DMS53 (cell line): ENCODE measurements at regions not wholly inside any gene's neighbourhood (a gene's known extent, or its start where the extent isn't known, plus 50 kb on each side); places are given as distances from the start of the nearest gene placed in this dataset.
"Not testable (repeated sequence)": the region's sequence is repeated elsewhere in the genome, so short reads cannot be mapped to it uniquely, and the experiment has no call there.

ENCODE experiments used
- DNase-seq: peaks from one replicate; lab custom pipeline; 2025; lab: John Stamatoyannopoulos, UW

DNA sequence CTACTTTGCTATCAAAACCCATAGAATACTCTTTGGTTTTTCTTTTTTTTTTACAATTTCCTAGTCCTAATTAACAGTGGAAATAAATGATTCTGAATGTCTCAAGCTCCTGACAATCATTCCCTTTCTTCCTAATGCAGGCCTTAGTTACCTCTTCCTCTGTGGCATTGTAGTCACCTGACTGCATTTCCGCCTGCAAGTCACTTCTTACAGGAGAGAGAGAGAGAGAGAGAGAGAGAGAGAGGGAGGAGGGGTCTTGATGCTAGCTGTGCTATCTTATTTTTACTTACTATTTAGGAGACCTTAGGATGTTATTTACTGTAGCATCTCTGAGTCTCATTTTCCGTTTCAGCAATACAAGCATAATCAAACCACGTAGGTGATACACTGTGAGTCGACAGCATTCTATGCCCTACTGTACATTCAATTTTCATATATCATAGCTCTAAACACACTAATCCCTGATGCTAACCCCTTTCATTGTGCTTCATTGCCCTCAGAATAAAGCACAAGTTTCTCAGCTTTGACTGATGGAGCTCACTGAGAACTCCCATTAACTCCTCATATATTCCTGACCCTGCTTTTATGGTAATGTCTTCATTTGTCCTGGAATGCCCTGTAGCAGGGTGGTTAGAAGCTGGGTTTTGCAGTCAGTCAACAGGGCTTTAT, 1237.3 kb downstream of the XPNPEP1 start:
- DNase-seq: no peak

DNA sequence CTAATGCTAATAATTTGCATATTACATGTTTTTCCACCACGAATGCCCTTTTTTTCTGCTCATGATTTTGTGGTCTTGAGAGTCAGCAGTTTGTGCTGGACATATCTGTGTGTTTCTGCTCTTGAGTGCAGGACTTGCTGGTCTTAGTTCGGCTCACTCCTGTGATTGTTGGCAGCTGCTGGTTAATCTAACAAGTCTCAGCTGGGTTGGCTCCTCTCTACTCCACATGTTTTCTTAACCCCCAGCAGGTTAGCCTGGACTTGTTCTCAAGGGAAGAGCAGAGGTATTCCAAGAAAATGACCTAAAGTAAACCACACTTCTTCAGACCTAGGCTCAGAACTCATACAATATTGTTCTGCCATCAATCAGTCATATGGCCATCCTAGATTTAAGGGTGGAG, 1238.9 kb downstream of the XPNPEP1 start:
- DNase-seq: no peak

DNA sequence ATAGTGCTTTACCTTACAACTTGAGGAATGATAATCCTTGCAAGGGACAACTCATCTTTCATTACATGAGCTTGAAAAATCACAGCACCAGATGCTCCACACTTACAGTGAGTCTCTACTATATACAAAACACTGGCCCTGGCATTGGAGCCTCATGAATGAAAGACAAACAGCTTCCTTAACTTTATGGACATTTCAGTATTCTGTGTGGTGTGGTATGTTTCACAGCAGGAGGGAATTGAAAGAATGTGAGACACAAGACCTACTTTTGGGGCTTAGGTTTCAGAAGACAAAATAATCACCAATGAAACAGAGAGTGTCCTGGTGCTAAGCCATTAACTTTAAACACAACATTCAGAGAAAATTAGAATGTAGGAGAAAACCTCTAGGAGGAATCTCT, 1249.6 kb downstream of the XPNPEP1 start:
- DNase-seq: no peak

DNA sequence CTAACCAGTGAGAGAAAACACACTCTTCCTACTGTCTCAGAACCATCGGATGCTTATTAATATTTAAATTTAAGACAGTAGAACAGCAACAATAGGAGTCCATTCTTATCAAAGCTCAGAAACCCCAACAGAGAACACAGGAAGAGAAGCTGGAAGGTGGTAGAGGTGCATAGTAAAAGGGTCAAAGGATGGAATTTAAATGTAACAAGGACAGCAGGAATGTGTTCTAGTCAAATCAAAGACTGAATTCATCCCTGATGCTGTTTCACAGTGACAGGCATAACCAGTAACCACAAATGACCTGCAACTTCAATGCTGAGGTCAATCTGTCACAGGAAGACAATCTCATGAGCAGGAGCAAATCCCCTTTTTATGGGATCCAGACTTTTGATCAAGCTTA, 1259.7 kb downstream of the XPNPEP1 start:
- no peak for DNase-seq

DNA sequence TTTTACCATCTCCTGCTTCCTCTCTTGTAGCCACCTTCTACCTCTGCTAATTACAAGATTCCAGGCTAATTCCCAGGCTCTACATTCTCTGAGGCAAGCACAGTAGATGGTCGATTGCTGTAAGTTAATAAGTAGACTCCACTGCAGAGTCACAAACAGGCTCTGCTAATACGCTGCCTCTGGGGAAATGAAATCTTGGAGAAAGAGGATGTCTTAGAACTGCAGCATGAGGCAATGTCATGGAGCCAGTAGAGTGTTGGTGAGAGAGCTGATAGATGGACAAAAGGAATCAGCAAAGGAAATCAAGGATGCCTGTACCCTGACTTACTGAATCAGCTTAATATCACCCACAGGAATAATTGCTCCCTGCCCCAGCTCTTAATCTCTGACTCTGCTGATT, 1260.3 kb downstream of the XPNPEP1 start:
- DNase-seq: no peak

DNA sequence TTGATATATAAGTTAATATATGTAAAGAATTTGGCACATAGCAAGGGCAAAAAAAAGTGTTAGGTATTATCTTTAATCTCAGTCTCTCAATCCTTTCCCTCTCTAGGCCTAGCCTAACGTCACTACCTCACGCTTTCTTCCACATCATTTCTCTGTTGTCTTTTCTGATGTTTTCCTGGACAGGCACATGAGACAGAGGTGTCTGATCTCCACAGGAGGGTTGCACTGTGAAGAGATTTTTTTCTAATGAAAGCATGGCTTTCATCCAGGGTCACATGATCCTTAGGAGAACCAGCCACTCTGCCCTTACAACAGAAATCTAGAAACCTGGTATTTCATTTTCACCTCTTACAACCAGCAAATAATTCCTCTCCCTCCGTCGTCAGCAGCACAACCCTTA, 1268.3 kb downstream of the XPNPEP1 start:
- DNase-seq: no peak

DNA sequence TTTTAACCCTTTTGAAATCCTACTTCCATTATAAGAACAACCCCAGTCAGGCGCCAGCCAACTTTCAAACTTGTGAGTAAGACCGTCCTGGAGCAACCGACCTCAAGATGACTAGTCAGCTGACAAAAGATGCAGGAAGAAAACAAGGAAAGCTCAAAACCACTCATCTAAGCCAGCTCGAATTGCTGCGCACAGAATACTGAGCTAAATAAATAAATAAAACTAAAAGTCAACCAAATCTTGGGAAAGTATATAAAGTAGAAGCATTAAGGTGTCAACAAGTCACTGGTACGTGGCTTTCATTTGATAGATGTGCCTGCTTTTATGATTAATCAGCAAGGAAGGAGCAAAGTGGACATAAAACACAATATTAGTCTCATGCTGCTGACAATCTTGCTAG, 1269.8 kb downstream of the XPNPEP1 start:
- no peak for DNase-seq

DNA sequence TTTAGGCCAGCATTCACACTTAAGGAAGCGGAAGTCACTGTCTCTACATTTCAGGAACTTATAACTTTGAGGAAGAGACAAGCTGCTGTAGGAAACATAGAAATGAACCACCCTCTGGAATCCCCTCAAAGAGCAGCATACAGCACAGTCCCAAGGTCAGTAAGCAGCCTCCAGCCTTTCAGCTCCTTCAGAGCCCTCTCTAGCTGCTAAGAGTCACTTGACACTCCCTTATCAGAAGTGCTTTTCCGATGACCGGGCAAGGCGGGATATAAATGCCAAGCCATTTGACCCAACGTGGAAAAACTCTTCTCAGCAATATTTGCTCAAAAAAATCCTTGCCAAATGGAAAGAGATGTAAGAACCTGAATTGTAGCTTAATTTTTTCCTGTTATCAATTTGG, 1284.3 kb downstream of the XPNPEP1 start:
- DNase-seq: no peak

DNA sequence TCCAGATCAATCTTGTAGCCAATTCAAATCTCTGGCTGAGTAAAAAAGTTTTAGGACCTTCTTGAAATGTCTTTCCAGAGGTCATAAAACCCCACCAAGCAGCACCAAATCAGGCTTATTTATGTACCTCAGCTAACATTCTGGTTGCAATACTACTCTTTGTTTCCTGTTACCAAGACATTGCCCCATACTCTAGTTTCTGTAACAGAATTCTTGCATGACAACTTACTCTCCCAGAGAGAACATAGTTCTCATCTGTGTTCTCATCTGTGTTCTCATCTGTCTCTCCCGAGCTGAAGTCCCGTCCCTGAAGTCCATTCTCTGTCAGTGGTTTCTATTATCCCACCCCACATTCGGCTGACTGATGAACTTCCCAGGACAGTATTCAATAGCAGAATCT, 1285.1 kb downstream of the XPNPEP1 start:
- DNase-seq: no peak

DNA sequence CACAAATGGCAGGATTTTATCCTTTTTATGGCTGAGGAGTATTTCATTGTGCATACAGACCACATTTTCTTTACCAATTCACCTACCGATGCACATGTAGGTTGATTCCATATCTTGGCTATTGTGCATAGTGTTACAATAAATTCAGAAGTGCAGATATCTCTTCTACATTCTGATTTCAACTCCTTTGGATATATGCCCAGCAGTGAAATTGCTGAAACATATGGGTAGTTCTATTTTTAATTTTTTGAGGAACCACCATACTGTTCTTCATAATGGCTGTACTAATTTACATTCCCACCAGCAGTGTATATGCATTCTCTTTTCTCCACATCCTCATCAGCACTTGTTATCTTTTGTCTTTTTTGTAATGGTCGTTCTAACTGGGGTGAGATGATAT, 1290.3 kb downstream of the XPNPEP1 start:
- DNase-seq: no peak

DNA sequence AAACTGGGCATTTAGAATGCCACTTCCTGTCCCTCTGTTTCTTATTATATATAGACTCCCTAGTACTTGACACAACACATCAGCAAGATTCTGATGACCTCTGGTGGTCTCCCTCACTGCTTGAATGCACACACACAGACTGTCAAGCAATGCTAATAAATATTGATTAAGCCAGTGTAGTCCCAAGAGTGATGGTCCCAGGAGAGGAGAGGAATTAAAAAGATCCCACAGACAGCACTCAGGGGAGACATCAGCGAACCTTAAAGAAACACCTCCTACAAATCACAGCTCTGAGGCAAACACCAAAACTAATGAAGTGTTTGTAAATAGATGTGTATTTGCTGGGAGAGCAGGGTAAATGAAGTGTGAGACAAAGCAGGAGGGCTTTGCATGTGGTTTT, 1291.2 kb downstream of the XPNPEP1 start:
- DNase-seq: no peak

DNA sequence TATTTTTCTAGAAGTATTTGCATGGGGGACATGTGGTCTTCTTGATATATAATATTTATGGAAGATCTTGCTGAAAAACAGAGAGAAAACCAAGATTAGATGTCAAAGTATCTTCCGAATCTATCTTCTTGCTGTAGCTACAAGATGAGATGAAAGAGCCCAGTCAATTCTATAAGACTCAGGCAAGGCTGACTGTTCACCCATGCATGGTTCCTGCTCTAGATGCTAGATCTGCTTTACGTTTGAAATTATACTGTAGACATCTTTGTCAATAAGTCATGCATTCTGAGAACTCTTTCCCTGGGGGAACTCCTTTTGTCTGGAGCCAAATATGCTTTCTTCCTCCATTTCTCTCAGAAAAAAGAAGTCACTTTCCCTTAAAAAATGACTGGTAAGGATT, 1292.0 kb downstream of the XPNPEP1 start:
- no peak for DNase-seq

DNA sequence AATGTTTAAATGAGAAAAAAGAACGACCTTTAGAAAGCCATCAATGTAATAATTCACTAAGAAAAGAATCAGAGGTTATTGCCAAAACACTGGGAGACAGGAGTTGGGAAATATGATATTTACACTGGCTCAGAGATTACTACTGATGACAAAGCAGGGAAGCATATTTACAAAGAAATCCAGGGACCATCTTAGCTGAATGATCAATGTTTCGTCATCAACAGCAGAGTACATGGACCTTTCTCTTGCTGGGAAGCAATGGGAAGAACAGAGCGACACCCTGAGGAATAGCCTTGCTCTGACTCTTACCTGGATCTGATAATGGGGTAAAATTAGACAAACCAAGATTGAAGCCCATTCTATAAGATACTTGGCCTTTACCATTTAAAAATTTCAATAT, 1293.5 kb downstream of the XPNPEP1 start:
- DNase-seq: no peak

DNA sequence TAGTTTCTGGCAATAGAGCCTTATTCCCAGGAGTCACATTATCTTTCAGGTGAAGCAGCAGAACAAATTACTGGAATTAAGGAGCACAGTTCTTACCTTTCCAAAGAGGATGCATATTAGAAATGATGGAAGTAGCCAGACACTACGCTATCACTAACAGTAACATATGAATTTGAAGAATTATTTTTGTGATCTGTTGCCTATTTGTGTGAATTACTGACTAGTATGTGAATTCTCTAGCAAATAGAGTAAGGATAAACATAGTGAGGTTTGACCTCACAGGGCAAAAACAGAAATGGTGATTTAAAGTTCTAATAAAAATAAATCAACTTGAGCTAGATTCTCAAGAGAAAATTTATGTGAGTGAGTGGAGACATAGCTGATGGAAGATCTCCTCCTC, 1299.3 kb downstream of the XPNPEP1 start:
- DNase-seq: no peak

DNA sequence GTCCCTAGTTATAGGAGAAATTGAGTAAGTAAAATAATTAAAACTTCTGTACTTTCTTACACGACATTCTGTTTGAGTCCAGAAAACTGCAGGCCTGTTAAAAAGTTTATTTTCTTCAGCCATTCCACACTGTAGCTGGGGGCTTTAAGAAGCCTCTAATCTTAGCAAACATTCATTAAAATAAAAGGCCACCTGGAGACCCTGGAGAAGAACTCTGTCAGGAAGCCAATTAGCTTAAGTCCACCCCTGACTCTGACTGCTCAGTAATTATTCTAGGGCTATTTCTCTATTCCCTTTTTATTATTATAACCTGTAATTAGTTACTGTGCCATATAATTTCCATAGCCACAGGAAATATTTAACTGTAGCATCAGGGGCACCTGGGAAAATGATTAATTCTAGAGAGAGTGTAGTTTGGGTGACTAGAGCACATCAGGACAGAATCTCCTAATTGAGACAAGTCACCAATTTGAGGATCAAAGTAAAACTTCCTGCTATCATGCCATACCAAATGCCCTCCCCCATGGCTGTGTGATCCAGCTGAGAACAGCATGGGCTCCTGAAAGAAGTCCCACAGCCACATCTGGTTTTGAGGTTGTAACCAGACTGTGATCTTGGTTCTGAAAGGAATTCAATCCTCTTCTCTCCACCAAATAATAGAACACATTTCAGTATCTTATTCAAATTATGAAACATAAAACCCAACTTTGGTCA, 1302.3 kb downstream of the XPNPEP1 start:
- DNase-seq: no peak

DNA sequence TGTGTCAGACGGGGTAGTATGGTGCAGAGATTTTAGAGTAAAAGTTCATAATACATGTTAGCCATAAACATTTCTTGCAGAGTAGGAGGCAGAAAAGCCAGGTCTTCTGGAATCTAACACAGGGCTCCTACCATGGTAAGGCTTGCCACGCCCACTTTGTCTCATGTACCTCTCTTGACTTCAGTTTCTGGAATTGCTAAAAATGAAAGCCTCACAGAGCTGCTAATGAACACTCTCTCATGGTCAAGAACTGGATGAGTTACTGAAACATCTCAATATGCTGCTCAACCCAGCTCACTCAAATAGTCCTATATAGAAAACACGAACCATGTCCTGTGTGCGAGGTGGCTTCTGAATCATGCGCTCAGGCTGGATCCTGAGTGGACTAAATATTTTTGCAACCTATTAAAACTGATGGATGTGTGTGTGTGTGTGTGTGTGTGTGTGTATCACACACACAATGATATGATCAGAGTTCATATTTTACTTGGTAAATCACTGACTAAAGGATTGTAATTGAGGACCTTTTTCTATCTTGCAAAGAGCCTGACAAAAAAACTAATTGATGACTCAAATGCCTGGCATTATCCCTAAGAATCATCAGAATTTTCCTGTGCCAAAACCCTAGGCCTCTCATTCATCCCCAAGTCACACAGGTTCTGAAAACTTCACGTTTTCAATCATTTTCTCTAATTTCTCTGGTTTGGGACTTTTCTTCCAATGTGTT, 1306.6 kb downstream of the XPNPEP1 start:
- no peak for DNase-seq

DNA sequence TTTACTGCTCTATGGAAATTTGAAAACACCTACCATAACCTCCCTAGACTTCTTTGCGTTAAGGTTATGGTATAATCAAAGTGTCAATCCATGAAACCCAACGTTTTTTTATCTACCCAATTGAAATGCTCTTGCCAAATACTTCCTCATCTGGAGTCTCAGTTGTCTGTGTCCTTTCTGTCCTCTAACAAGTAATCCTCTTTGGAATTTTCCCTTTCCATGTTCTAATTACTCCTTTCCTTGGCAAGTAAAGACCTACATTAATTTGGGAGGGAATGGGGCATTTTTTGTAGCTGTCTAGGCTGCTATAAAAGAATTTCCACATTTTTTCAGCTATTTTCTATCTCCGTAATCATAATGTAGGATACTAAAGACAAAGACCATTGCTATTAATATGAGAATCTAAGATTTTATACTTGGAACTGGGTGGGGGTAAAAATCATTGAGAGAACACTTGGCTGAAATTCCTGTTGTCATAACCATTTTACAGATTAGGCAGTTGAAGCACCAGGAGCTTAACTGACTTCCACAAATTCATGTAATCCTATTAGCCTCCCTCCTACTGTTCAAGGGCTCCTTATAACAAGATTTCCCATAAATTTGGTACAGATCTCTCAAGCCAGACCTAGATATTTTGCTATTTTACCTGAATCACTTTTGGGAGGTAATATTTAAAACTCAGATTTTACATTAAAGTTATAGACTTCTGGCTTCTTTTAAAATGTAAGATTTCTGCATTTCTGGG, 1307.6 kb downstream of the XPNPEP1 start:
- DNase-seq: no peak

DNA sequence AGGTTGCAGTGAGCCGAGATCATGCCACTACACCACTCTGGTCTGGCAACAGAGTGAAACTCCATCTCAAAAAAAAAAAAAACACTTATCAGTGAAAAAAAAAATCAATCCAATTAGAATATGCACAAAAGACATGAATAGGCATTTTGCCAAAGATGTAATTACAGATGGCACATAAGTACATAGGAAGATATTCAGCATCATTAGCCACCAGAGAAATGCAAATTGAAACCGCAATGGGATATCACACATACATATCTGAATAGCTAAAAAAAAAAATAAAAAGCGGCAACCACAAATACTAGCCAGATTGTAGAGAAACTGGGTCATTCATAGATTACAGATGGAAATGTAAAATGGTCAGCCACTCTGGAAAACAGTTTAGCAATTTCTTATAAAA, 1310.8 kb downstream of the XPNPEP1 start:
- DNase-seq: no peak

DNA sequence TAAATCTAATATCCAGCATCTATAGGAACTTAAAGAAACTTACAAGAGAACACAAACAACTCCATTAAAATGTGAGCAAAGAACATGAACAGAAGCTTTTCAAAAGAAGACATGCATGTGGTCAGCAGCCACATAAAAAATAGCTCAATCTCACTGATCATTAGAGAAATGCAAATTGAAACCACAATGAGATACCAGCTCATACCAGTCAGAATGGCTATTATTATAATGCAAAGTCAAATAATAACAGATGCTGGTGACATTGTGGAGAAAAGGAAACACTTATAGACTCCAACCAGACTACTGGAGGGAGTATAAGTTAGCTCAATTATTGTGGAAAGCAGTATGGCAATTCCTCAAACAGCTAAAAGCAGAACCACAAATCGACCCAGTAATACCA, 1314.5 kb downstream of the XPNPEP1 start:
- no peak for DNase-seq

DNA sequence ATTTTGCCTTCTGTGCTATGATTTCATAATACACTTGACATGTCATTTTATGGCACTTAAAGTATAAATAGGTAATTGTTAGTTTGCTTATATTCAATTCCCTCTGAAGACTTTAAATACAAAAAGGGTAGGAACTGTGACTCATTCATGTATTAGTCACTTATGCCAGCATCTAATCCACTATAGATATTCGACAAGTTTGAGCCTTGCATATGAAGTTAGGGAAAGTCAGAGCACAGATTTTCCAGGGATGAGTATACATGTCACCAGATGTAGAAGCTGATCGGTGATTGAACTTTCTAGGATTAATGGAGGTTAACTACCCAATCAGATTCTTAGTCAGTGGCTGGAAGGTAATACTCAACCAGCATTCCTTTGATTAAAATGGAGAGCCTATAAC, 1321.5 kb downstream of the XPNPEP1 start:
- peak; percentile 22 for DNase-seq

DNA sequence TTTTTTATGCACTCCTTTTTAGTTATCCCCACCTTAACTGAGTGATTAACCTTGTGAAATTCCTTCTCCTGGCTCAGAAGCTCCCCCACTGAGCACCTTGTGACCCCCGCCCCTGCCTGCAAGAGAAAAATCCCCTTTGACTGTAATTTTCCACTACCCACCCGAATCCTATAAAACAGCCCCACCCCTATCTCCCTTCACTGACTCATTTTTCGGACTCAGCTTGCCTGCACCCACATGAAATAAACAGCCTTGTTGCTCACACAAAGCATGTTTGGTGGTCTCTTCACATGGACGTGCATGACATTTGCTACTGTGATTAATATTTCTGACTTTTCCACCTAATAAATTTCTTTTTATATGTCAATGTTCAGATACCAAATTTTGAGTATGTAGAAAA, 1322.8 kb downstream of the XPNPEP1 start:
- DNase-seq: not testable (repeated sequence)

DNA sequence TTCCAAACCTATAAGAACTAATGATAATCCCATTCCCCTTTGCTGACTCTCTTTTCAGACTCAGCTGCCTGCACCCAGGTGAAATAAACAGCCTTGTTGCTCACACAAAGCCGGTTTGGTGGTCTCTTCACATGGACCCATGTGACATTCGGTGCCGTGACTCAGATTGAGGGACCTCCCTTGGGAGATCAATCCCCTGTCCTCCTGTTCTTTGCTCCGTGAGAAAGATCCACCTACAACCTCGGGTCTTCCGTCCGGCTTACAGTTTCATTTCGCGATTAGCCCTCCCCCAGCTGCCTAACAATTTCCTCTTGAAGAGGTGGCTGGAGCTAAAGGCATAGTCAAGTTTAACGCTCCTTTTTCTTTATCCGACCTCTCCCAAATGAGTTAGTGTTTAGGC, 1324.0 kb downstream of the XPNPEP1 start:
- DNase-seq: not testable (repeated sequence)

DNA sequence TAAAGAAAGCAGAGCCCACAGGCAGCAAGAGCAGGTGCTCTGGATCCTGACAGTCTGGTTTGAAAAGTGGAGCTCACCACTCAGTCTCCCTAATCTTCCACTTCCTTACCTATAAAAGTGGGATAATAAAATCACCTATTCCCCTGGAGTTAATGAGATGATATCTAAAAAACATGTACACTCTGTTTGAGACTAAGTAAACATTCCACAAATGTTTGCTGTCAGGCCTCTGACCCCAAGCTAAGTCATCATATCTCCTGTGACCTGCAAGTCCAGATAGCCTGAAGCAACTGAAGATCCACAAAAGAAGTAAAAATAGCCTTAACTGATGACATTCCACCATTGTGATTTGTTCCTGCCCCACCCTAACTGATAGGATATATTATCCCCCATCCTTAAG, 1324.5 kb downstream of the XPNPEP1 start:
- peak; percentile 19 for DNase-seq
